PC-3 (cell line): ENCODE measurements at regions not wholly inside any gene's neighbourhood (a gene's known extent, or its start where the extent isn't known, plus 50 kb on each side); places are given as distances from the start of the nearest gene placed in this dataset.

Experiments used
- ATAC-seq: fragments of 200-7000 bp; cut with Tn5 transposase; 2 replicates; pipeline ENCODE4 v1.9.1; 2020; ENCODE audit warnings: mild to moderate bottlenecking, moderate library complexity
- BruUV-seq: library from RNA; stranded (reverse); fragments of 400-500 nt; replicated peaks from 2 replicates; lab custom pipeline; 2021; lab: Mats Ljungman, UMichigan
- CTCF ChIA-PET: fragments of 300-600 bp; sonication (Branson Sonifier 250); formaldehyde crosslinking; loops from one replicate; lab custom pipeline; 2022; ENCODE audit warnings: antibody characterized with exemption; lab: Charles Lee
- POLR2A ChIA-PET: fragments of 300-600 bp; sonication (Branson Sonifier 250); formaldehyde crosslinking; loops from one replicate; lab custom pipeline; 2022; ENCODE audit warnings: antibody characterized with exemption; ENCODE audit not compliant: unreplicated experiment; lab: Charles Lee
- DNase-seq: peaks from one replicate; pipeline ENCODE4 v3.0.0-alpha.2; 2015
- H2AFZ ChIP-seq: fragments of 300-600 bp; sonication (generic); 2 replicates; pipeline ENCODE4 v1.6.0; 2016; ENCODE audit warnings: antibody characterized with exemption, low read length
- H3F3A ChIP-seq: fragments of 300-600 bp; sonication (generic); one replicate; pipeline ENCODE4 v1.6.0; 2017; ENCODE audit warnings: antibody characterized with exemption, low read length, control low read depth, mild to moderate bottlenecking; ENCODE audit not compliant: unreplicated experiment
- H3K27ac ChIP-seq: fragments of 300-600 bp; sonication (generic); 2 replicates; pipeline ENCODE4 v1.5.1; 2016; ENCODE audit warnings: mild to moderate bottlenecking, low read length
- H3K27me3 ChIP-seq: fragments of 300-600 bp; sonication (generic); 2 replicates; pipeline ENCODE4 v1.6.1; 2016; ENCODE audit warnings: low read length, mixed read lengths
- H3K36me3 ChIP-seq: fragments of 300-600 bp; sonication (generic); 2 replicates; pipeline ENCODE4 v1.6.1; 2016; ENCODE audit warnings: low read depth, mixed run types, low read length, mixed read lengths
- H3K4me1 ChIP-seq: fragments of 300-600 bp; sonication (generic); 2 replicates; pipeline ENCODE4 v1.5.1; 2016; ENCODE audit warnings: low read length; ENCODE audit not compliant: insufficient read depth
- H3K4me2 ChIP-seq: fragments of 300-600 bp; sonication (generic); 2 replicates; pipeline ENCODE4 v1.6.0; 2016; ENCODE audit warnings: low read length
- H3K4me3 ChIP-seq: fragments of 300-600 bp; sonication (generic); 2 replicates; pipeline ENCODE4 v1.5.1; 2016; ENCODE audit warnings: mild to moderate bottlenecking, low read length, mixed read lengths
- H3K79me2 ChIP-seq: fragments of 300-600 bp; sonication (generic); 2 replicates; pipeline ENCODE4 v1.6.1; 2017; ENCODE audit warnings: low read length, mixed read lengths
- H3K9ac ChIP-seq: fragments of 300-600 bp; sonication (generic); 2 replicates; pipeline ENCODE4 v1.6.0; 2016; ENCODE audit warnings: mild to moderate bottlenecking, low read length
- H3K9me2 ChIP-seq: fragments of 300-600 bp; sonication (generic); replicated peaks from 2 replicates; pipeline ENCODE4 v1.6.1; 2016; ENCODE audit warnings: mixed run types, low read length, mixed read lengths
- H3K9me3 ChIP-seq: fragments of 300-600 bp; sonication (generic); 2 replicates; pipeline ENCODE4 v1.6.1; 2016; ENCODE audit warnings: low read length, mixed read lengths
- H4K20me1 ChIP-seq: fragments of 300-600 bp; sonication (generic); 2 replicates; pipeline ENCODE4 v1.6.1; 2016; ENCODE audit warnings: low read length, mixed read lengths
- CTCF ChIP-seq: fragments of 300-600 bp; sonication (generic); conservative IDR thresholded peaks from 2 replicates; pipeline ENCODE4 v1.5.1; 2017; ENCODE audit warnings: antibody characterized with exemption, low read depth, mild to moderate bottlenecking, low read length
- EZH2 ChIP-seq: fragments of 300-600 bp; sonication (generic); IDR thresholded peaks from one replicate; pipeline ENCODE4 v1.6.1; 2017; ENCODE audit warnings: antibody characterized with exemption, mild to moderate bottlenecking, low read length; ENCODE audit not compliant: unreplicated experiment
- EZH2phosphoT487 ChIP-seq: fragments of 300-600 bp; sonication (generic); IDR thresholded peaks from 2 replicates; pipeline ENCODE4 v1.6.1; 2018; ENCODE audit warnings: mild to moderate bottlenecking, antibody characterized with exemption, low read length, borderline replicate concordance
- intact Hi-C: fragments of 100-400 bp; cut with micrococcal nuclease; formaldehyde crosslinking; loops from 2 replicates; pipeline ENCODE4 v1.9.0; 2023

- H3K27ac ChIP-seq: no peak overlapping the region
- H3K4me1 ChIP-seq: peaks cover 18% of the 10 kb centered on the region
- BruUV-seq: no TSS peak
- H4K20me1 ChIP-seq: no peaks in the 10 kb centered on the region
- ATAC-seq (no peak), DNase-seq (no peak)
- TF ChIP-seq EZH2phosphoT487 (no peak), CTCF (no peak), EZH2 (no peak)
- H3K27me3 ChIP-seq: no peaks in the 10 kb centered on the region
- H2AFZ ChIP-seq: no peak overlapping the region
- H3K4me3 ChIP-seq: no peak overlapping the region
- no peaks in the 10 kb centered on the region for H3K9me2 ChIP-seq
- no peak overlapping the region for H3K4me2 ChIP-seq
- no peaks in the 10 kb centered on the region for H3F3A ChIP-seq
- CTCF ChIA-PET: no interaction called here
- POLR2A ChIA-PET: no interaction called here
- H3K9ac ChIP-seq: no peak overlapping the region
- H3K79me2 ChIP-seq: no peaks in the 10 kb centered on the region
- H3K36me3 ChIP-seq: no peaks in the 10 kb centered on the region
- H3K9me3 ChIP-seq: no peaks in the 10 kb centered on the region
- intact Hi-C loops: no loop called here
Measured at GRCh38 chr18:28786926-28787325, 610.0 kb upstream of the CDH2 start.

GRCh38 chr18:28781616-28782362 is 604.9 kb upstream of the CDH2 start:
- ATAC-seq: no peak
- H3F3A ChIP-seq: no peaks in the 10 kb centered on the region
- DNase-seq: no peak
- no peak overlapping the region for H3K4me3 ChIP-seq
- no TSS peak for BruUV-seq
- no peaks in the 10 kb centered on the region for H3K36me3 ChIP-seq
- TF ChIP-seq EZH2phosphoT487 (no peak), CTCF (no peak), EZH2 (no peak)
- CTCF ChIA-PET: no interaction called here
- POLR2A ChIA-PET: no interaction called here
- no peaks in the 10 kb centered on the region for H3K9me3 ChIP-seq
- no peaks in the 10 kb centered on the region for H3K4me1 ChIP-seq
- no peak overlapping the region for H3K9ac ChIP-seq
- no peaks in the 10 kb centered on the region for H3K79me2 ChIP-seq
- H3K9me2 ChIP-seq: no peaks in the 10 kb centered on the region
- no peak overlapping the region for H3K27ac ChIP-seq
- no peaks in the 10 kb centered on the region for H4K20me1 ChIP-seq
- intact Hi-C loops: no loop called here
- no peak overlapping the region for H3K4me2 ChIP-seq
- no peaks in the 10 kb centered on the region for H3K27me3 ChIP-seq
- no peak overlapping the region for H2AFZ ChIP-seq

DNA sequence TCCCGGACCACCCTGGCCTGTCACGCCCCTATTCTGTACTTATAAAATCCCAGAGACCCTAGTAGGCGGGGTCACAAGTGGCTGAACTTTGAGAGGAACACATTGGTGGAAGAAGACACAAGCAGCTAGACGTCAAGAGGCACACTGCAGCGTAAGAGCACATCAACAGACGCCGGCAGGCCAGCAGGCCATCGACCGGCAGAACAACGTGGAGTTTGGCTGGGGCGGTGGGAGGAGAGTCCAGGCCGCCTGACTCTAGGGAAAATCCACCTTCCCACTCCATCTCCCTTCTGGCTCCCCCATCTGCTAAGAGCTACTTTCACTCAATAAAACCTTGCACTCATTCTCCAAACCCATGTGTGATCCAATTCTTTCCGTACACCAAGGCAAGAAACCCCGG is 601.8 kb upstream of the CDH2 start:
- no TSS peak for BruUV-seq
- POLR2A ChIA-PET: no interaction called here

More for the DNA sequence above, 601.8 kb upstream of the CDH2 start:
- Histone ChIP-seq H3K9me2 (no peaks in the 10 kb centered on the region), H3K4me1 (no peaks in the 10 kb centered on the region), H2AFZ (no peak overlapping the region), H3K4me3 (no peak overlapping the region), H4K20me1 (no peaks in the 10 kb centered on the region), H3K27ac (no peak overlapping the region), H3K27me3 (no peaks in the 10 kb centered on the region), H3K36me3 (no peaks in the 10 kb centered on the region), H3K9me3 (no peaks in the 10 kb centered on the region), H3K9ac (no peak overlapping the region), H3F3A (no peaks in the 10 kb centered on the region), H3K79me2 (no peaks in the 10 kb centered on the region), H3K4me2 (no peak overlapping the region)
- DNase-seq (no peak), ATAC-seq (no peak)
- intact Hi-C loops: no loop called here
- TF ChIP-seq EZH2phosphoT487: no peak
- TF ChIP-seq CTCF: no peak
- no peak for TF ChIP-seq EZH2
- CTCF ChIA-PET: no interaction called here
